IPS DF 19.7 (cell line): ENCODE measurements at regions not wholly inside any gene's neighbourhood (a gene's known extent, or its start where the extent isn't known, plus 50 kb on each side); places are given as distances from the start of the nearest gene placed in this dataset.
"Not testable (repeated sequence)": the region's sequence is repeated elsewhere in the genome, so short reads cannot be mapped to it uniquely, and the experiment has no call there.

Experiments used
- DNase-seq: peaks from one replicate; pipeline ENCODE4 v3.0.0-alpha.2; 2013; ENCODE audit warnings: low read depth, low spot score

GRCh38 chr6:113651920-113652319 is 205.2 kb upstream of the MARCKS start:
- no peak for DNase-seq

- DNase-seq = no peak
Measured at GRCh38 chr6:113653275-113653674, 203.9 kb upstream of the MARCKS start.

- no peak for DNase-seq
Measured at GRCh38 chr6:113654396-113654795, 202.7 kb upstream of the MARCKS start.

GRCh38 chr6:113655761-113656160 is 201.4 kb upstream of the MARCKS start:
- DNase-seq = no peak

- no peak for DNase-seq
Measured at GRCh38 chr6:113659762-113660404, 197.3 kb upstream of the MARCKS start.

GRCh38 chr6:113660819-113661218 is 196.3 kb upstream of the MARCKS start:
- no peak for DNase-seq

GRCh38 chr6:113662093-113662665 is 195.0 kb upstream of the MARCKS start:
- DNase-seq = no peak

GRCh38 chr6:113662688-113663333 is 194.3 kb upstream of the MARCKS start:
- no peak for DNase-seq

GRCh38 chr6:113664909-113665308 is 192.2 kb upstream of the MARCKS start:
- DNase-seq = no peak

- DNase-seq = no peak
Measured at GRCh38 chr6:113668641-113669408, 188.3 kb upstream of the MARCKS start.

GRCh38 chr6:113669606-113670005 is 187.5 kb upstream of the MARCKS start:
- DNase-seq = no peak

- no peak for DNase-seq
Measured at GRCh38 chr6:113671421-113671820, 185.7 kb upstream of the MARCKS start.

GRCh38 chr6:113672491-113673149 is 184.5 kb upstream of the MARCKS start:
- DNase-seq = no peak

- DNase-seq = no peak
Measured at GRCh38 chr6:113674075-113674474, 183.1 kb upstream of the MARCKS start.

- no peak for DNase-seq
Measured at GRCh38 chr6:113676057-113676456, 181.1 kb upstream of the MARCKS start.

GRCh38 chr6:113676968-113677367 is 180.2 kb upstream of the MARCKS start:
- DNase-seq = no peak

- no peak for DNase-seq
Measured at GRCh38 chr6:113679051-113679450, 178.1 kb upstream of the MARCKS start.

- DNase-seq = no peak
Measured at GRCh38 chr6:113680301-113680700, 176.8 kb upstream of the MARCKS start.

- DNase-seq = no peak
Measured at GRCh38 chr6:113683968-113684367, 173.2 kb upstream of the MARCKS start.

- no peak for DNase-seq
Measured at GRCh38 chr6:113684382-113684901, 172.7 kb upstream of the MARCKS start.

GRCh38 chr6:113686049-113686448 is 171.1 kb upstream of the MARCKS start:
- no peak for DNase-seq

- DNase-seq = not testable (repeated sequence)
Measured at GRCh38 chr6:113689620-113690019, 167.5 kb upstream of the MARCKS start.
